ENCODE measurements at regions not wholly inside any gene's neighbourhood (a gene's known extent, or its start where the extent isn't known, plus 50 kb on each side); places are given as distances from the start of the nearest gene placed in this dataset.

DNA sequence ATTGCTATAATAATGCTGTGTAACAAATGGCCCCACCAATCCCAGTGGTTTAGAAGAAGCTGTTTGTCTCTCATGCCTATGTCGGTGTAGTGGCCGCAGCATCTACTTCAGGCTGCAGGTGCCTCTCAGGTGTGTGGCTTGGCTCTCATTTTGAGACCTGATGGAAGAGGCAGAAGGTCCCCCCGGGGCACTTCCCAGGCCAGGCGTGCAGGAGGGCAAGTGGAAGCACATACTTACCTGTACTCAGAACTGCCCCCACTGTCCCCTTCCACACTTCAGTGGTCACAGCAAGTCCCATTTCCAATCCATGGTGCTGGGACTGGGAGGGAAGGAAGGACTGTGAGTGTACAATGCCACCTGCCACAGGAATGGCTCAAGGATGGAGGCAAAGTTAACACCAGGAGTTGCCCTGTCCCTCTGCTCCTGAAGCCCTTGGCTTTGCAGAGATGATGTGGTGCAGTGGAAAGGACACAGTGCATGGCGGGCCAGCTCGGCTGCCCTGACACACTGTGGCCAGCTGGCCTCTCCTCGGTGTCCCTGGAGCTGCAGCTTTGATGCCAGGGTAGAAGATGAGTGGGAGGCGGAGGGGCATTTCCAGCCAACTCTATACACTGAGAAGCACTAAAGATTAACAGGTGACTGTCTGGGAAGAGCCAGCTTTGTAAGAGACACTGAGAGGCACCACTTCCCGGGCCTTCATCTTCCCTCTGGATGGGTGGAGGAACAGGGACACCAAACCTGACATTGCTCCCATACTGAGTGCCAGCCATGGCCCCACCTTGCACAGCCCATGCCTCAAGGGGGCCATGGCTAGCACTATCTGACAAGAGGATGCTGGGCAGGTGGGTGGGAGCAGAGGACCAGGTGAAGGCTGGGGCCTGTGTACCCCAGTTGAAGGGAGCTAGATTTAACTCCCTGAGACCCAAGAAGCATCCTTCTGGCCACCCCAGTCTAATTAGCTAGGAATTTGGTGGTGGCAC lies 105.9 kb downstream of the METRNL start:
- no peak for DNase-seq (ENCODE audit: low read depth)
- Histone ChIP-seq H3K4me3 (ENCODE audit: low read depth, low read length) (no peak overlapping the region), H3K27me3 (ENCODE audit: control insufficient read depth, insufficient read depth, low read length) (peaks cover 9% of the 10 kb centered on the region), H3K36me3 (ENCODE audit: control insufficient read depth, insufficient read depth, low read length) (no peaks in the 10 kb centered on the region)
- TF ChIP-seq, protein P1, sequence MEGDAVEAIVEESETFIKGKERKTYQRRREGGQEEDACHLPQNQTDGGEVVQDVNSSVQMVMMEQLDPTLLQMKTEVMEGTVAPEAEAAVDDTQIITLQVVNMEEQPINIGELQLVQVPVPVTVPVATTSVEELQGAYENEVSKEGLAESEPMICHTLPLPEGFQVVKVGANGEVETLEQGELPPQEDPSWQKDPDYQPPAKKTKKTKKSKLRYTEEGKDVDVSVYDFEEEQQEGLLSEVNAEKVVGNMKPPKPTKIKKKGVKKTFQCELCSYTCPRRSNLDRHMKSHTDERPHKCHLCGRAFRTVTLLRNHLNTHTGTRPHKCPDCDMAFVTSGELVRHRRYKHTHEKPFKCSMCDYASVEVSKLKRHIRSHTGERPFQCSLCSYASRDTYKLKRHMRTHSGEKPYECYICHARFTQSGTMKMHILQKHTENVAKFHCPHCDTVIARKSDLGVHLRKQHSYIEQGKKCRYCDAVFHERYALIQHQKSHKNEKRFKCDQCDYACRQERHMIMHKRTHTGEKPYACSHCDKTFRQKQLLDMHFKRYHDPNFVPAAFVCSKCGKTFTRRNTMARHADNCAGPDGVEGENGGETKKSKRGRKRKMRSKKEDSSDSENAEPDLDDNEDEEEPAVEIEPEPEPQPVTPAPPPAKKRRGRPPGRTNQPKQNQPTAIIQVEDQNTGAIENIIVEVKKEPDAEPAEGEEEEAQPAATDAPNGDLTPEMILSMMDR (IDR thresholded peaks at IDR 0.05; ENCODE audit: insufficient read depth, low read length, poor library complexity, severe bottlenecking) = no peak

GRCh38 chr17:83186226-83186625 lies 106.8 kb downstream of the METRNL start:
- no peak for DNase-seq (ENCODE audit: low read depth)
- TF ChIP-seq, protein P1 (IDR thresholded peaks at IDR 0.05; ENCODE audit: insufficient read depth, low read length, poor library complexity, severe bottlenecking) = no peak
- H3K27me3 ChIP-seq (ENCODE audit: control insufficient read depth, insufficient read depth, low read length) = peaks cover 12% of the 10 kb centered on the region
- no peak overlapping the region for H3K4me3 ChIP-seq (ENCODE audit: low read depth, low read length)
- no peaks in the 10 kb centered on the region for H3K36me3 ChIP-seq (ENCODE audit: control insufficient read depth, insufficient read depth, low read length)

- H3K4me3 ChIP-seq (ENCODE audit: low read depth, low read length) = no peak overlapping the region
- peaks cover 12% of the 10 kb centered on the region for H3K27me3 ChIP-seq (ENCODE audit: control insufficient read depth, insufficient read depth, low read length)
- no peaks in the 10 kb centered on the region for H3K36me3 ChIP-seq (ENCODE audit: control insufficient read depth, insufficient read depth, low read length)
- no peak for DNase-seq (ENCODE audit: low read depth)
- TF ChIP-seq, protein P1 (IDR thresholded peaks at IDR 0.05; ENCODE audit: insufficient read depth, low read length, poor library complexity, severe bottlenecking) = no peak
Measured at GRCh38 chr17:83186751-83187421, 107.5 kb downstream of the METRNL start.

GRCh38 chr17:83187782-83188311 lies 108.4 kb downstream of the METRNL start:
- Histone ChIP-seq H3K27me3 (ENCODE audit: control insufficient read depth, insufficient read depth, low read length) (peaks cover 10% of the 10 kb centered on the region), H3K4me3 (ENCODE audit: low read depth, low read length) (no peak overlapping the region), H3K36me3 (ENCODE audit: control insufficient read depth, insufficient read depth, low read length) (no peaks in the 10 kb centered on the region)
- TF ChIP-seq, protein P1 (IDR thresholded peaks at IDR 0.05; ENCODE audit: insufficient read depth, low read length, poor library complexity, severe bottlenecking) = no peak
- DNase-seq (ENCODE audit: low read depth) = no peak

DNA sequence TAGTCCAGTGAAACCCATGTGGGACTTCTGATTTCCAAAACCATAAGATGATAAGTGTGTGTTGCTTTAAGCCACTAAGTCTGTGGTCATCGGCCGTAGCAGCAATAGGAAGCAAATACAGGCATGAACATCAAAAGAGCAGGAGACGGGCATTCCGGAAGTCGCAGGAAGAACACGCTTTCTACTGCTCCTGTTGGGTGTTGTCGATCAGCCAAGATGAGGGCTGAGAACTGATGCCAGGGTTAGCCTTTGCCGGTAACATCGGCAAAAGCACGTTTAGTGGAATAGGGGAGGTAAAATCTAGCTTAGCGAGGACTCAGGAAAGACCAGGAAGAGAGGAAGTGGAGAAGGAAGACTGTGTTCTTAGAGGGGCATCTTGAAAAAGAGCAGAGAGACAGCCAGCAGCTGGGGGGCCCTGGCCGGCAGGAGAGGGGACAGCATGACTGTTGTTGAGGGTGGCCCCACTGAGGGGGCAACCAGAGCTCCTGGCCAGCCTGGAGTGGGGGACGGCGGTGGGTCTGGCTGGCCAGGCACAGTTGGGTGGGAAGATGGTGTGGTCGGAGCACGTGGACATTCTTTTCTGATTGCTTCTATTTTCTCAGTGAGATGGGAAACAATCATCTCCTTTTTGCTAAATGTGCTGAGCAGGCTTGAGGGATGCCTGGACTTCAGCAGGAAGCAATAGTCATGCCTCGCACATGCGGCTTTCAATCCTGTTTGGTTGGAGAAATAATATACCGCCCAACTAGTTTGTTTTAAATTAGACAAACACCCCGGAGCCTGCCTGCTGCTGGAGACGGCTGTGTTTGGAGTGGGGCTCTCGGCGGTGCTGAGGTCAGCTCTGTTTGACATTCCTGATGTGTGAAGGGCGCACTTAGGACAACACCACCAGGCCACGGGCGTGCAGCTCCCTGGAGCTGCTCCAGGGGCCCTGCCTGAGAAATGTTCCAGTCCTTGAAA lies 109.9 kb downstream of the METRNL start:
- TF ChIP-seq, protein P1 (IDR thresholded peaks at IDR 0.05; ENCODE audit: insufficient read depth, low read length, poor library complexity, severe bottlenecking) = no peak
- Histone ChIP-seq H3K36me3 (ENCODE audit: control insufficient read depth, insufficient read depth, low read length) (no peaks in the 10 kb centered on the region), H3K27me3 (ENCODE audit: control insufficient read depth, insufficient read depth, low read length) (peaks cover 8% of the 10 kb centered on the region), H3K4me3 (ENCODE audit: low read depth, low read length) (no peak overlapping the region)
- DNase-seq (ENCODE audit: low read depth) = no peak

Measured in kidney epithelial cell (primary cell).